GM12891 (cell line): ENCODE measurements at regions not wholly inside any gene's neighbourhood (a gene's known extent, or its start where the extent isn't known, plus 50 kb on each side); places are given as distances from the start of the nearest gene placed in this dataset.

ENCODE experiments used
- POLR2A ChIP-seq: IDR thresholded peaks from 2 replicates; pipeline ENCODE4 v1.6.1; 2011; ENCODE audit warnings: low read depth, low read length, control low read depth
- TAF1 ChIP-seq: IDR thresholded peaks from 2 replicates; pipeline ENCODE4 v1.6.1; 2011; ENCODE audit warnings: low read depth, low read length, control low read depth

GRCh38 chr4:31107362-31107761 is 387.2 kb downstream of the PCDH7 start:
- no peak for TF ChIP-seq TAF1
- no peak for TF ChIP-seq POLR2A
